Activated CD8-positive, alpha-beta memory T cell treated with anti-CD3 and anti-CD28 coated beads, Interleukin-2, amount 50 U/mL, for 1 hour (primary cell): ENCODE measurements at regions not wholly inside any gene's neighbourhood (a gene's known extent, or its start where the extent isn't known, plus 50 kb on each side); places are given as distances from the start of the nearest gene placed in this dataset.

Source experiments
- DNase-seq: peaks from one replicate; pipeline ENCODE4 v3.0.0-alpha.2; 2020; ENCODE audit errors: extremely low read depth

GRCh38 chr6:137269803-137270202 is 50.6 kb upstream of the IFNGR1 start:
- no peak for DNase-seq

GRCh38 chr6:137269347-137269746 is 50.2 kb upstream of the IFNGR1 start:
- DNase-seq = no peak
